GM13977 (cell line): ENCODE measurements at regions not wholly inside any gene's neighbourhood (a gene's known extent, or its start where the extent isn't known, plus 50 kb on each side); places are given as distances from the start of the nearest gene placed in this dataset.
A peak's percentile ranks its signal among the peaks of the same experiment; 100 is the strongest.
"Not testable (repeated sequence)": the region's sequence is repeated elsewhere in the genome, so short reads cannot be mapped to it uniquely, and the experiment has no call there.

Experiments used
- DNase-seq: peaks from one replicate; pipeline ENCODE4 v3.0.0; 2012; ENCODE audit warnings: low spot score
- in situ Hi-C: fragments of 300-500 bp; cut with MboI; formaldehyde crosslinking; loops from one replicate; pipeline ENCODE4 v1.12.0; 2022; ENCODE audit warnings: low sequenced_read_pairs, low pct_unique_long_range_greater_than_20kb, mixed read lengths, inconsistent platforms; ENCODE audit not compliant: unreplicated experiment
- TF ChIP-seq, protein P1 (sequence below): IDR thresholded peaks from 2 replicates; pipeline ENCODE4 v1.5.1; 2012; ENCODE audit warnings: mild to moderate bottlenecking, control low read depth; ENCODE audit not compliant: insufficient read depth; ENCODE audit errors: extremely low read depth, missing control alignments

DNA sequence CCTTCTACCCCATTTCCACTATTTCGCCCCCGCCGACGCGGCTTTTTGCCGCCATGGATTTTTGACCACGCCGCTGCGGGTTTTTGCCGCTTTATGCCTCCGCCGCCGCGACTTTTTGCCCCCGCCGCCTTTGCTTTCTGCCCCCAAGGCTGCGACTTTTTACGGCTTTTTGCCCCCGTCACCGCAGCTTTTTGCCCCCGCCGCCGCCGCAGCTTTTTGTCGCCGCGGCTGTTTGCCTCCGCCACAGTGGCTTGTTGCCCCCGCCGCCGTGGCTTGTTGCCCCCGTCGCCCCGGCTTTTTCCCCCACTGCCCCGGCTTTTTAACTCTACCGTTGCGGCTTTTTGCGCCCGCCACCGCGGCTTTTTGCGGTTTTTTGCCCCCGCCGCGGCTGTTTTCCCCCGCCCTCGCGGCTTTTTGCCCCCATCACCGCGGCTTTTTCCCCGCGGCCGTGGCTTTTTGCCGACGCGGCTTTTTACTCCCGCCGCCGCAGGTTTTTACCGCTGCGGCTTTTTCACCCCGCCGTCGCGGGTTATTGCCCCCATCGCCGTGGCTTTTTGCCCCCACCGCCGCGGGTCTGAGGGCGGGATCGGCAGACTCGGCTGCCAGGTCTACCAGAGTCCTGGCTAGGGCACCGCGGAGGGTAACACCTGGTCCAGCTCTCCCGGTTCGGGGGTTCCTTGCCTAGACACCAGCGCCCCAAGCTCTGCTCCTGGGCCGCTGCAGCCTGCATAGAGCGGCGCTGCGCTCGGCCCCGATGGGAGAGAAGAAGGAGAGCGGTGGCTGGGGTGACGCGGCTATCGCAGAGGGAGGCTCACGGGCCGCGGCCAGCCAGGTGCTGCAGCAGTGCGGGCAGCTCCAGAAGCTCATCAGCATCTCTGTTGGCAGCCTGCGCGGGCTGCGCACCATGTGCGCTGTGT, 562.7 kb upstream of the WSB1 start:
- in situ Hi-C loops: no loop called here
- DNase-seq: no peak
- TF ChIP-seq, protein P1, sequence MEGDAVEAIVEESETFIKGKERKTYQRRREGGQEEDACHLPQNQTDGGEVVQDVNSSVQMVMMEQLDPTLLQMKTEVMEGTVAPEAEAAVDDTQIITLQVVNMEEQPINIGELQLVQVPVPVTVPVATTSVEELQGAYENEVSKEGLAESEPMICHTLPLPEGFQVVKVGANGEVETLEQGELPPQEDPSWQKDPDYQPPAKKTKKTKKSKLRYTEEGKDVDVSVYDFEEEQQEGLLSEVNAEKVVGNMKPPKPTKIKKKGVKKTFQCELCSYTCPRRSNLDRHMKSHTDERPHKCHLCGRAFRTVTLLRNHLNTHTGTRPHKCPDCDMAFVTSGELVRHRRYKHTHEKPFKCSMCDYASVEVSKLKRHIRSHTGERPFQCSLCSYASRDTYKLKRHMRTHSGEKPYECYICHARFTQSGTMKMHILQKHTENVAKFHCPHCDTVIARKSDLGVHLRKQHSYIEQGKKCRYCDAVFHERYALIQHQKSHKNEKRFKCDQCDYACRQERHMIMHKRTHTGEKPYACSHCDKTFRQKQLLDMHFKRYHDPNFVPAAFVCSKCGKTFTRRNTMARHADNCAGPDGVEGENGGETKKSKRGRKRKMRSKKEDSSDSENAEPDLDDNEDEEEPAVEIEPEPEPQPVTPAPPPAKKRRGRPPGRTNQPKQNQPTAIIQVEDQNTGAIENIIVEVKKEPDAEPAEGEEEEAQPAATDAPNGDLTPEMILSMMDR: no peak

DNA sequence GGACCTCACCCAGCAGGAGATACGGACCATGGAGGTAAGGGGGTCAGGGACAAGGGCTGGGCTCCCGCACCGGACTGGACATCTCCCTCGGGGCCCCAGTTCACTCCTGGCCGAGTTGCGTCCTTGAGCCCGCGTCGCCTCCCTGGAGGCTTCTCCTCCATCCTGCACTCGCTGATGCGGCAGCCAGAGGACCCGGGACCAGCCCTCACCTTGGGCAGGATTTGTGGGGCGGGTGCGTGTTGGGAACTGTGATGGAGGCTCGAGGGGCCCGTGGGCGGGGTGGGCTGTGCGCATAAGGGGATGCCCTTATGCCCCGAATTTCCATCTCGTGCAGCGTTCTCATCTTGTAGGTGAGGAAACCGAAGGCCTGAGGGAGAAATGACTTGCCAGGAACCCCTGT, 562.0 kb upstream of the WSB1 start:
- in situ Hi-C loops, DNase-seq: not testable (repeated sequence)

DNA sequence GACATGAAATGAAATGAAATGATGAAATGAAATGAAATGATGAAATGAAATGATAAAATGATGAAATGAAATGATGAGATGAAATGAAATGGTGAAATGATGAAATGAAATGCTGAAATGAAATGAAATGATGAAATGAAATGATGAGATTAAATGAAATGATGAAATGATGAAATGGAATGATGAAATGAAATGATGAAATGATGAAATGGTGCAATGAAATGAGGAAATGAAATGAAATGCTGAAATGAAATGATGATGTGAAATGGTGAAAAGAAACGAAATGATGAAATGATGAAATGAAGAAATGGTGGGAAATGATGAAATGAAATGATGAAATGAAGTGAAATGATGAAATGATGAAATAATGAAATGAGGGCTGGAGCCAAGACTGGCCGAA, 559.1 kb upstream of the WSB1 start:
- DNase-seq, in situ Hi-C loops: not testable (repeated sequence)

DNA sequence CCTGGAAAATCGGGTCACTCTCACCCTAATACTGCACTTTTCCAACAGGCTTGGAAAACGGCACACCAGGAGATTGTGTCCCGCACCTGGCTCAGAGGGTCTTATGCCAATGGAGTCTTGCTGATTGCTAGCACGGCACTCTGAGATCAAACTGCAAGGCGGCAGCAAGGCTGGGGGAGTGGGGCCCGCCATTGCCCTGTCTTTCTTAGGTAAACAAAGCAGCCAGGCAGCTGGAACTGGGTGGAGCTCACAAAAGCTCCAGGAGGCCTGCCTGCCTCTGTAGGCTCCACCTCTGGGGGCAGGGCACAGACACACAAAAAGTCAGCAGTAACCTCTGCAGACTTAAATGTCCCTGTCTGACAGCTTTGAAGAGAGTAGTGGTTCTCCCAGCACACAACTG, 557.9 kb upstream of the WSB1 start:
- DNase-seq, in situ Hi-C loops: not testable (repeated sequence)

DNA sequence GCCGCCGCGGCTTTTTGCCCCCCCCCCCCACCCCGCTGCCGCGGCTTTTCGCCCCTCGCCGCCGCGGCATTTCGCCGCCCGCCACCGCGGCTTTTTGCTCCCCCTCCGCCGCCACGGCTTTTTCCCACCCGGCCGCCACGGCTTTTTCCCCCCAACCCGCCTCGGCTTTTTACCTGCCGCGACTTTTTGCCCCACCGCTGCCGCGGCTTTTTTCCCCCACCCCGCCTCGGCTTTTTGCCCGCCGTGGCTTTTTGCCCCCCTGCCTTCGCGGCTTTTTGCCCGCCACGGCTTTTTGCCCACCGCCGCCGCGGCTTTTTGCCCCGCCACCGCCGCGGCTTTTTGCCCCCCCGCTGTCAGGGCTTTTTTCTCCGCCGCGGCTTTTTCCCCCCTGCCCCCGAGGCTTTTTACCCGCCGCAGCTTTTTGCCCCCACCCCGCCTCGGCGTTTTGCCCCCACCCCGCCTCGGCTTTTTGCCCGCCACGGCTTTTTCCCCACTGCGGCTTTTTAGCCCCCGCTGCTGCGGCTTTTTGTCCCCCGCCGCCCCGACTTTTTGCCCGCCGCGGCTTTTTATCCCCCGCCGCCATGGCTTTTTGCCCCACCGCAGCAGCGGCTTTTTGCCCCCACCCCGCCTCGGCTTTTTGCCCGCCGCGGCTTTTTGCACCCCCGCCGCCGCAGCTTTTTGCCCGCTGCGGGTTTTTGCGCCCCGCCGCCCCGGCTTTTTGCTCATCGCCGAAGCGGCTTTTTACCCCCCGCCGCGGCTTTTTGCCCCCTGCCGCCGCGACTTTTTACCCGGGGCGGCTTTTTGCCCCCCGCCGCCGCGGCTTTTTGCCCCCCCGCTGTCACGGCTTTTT, 527.8 kb upstream of the WSB1 start:
- in situ Hi-C loops: no loop called here
- DNase-seq: no peak
- TF ChIP-seq, protein P1: no peak

DNA sequence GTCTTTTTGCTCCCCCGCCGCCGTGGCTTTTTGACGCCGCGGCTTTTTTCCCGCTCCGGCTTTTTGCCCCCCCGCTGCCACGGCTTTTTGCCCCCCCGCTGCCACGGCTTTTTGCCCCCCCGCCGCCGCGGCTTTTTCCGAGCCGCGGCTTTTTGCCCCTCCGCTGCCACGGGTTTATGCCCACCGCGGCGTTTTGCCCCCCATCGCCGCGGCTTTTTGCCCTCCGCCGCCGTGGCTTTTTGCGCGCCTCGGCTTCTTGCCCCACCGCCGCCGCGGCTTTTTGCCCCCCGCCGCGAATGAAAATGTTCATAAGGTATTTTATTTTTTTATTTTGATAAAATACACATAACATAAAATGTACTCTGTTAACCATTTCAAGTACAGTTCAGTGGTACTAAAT, 527.2 kb upstream of the WSB1 start:
- in situ Hi-C loops: no loop called here
- no peak for DNase-seq
- TF ChIP-seq, protein P1: no peak

DNA sequence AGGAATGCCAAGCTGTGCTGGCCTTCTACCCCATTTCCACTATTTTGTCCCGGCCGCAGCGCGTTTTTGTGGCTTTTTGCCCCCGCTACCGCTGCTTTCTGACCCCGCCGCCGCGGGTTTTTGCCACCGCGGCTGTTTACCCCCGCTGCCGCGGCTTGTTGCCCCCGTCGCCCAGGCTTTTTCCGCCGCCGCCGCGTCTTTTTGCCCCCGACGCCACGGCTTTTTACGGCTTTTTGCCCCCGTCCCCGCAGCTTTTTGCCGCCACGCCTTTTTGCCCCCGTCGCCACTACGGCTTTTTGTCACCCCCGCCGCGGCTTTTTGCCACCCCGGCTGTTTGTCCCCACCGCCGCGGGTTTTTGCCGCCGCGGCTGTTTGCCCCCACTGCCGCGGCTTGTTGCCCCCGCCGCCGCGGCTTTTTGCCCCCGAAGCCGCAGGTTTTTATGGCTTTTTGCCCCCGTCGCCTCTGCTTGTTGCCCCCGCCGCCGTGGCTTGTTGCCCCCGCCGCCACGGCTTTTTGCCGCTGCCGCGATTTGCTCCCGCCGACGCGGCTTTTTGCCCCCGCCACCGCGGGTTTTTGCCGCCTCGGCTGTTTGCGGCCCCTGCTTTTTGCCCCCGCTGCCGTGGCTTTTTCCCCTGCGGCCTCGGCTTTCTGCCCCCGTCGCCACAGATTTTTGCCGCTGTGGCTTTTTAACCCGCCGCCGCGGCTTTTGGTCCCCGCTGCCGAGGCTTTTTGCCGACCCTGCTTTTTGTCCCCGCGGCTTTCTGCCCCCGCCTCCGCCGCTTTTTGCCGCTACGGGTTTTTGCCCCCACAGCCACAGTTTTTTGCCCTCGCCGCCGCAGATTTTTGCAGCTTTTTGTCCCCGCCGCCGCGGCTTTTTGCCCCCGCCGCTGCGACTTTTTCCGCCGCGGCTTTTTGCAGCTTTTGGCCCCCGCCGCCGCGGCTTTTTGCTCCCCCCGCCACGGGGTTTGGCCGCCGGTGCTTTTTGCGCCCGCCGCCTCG, 520.4 kb upstream of the WSB1 start:
- in situ Hi-C loops: no loop called here
- TF ChIP-seq, protein P1: no peak

More for the DNA sequence above, 520.4 kb upstream of the WSB1 start:
- peak; percentile 2 for DNase-seq
